ENCODE measurements at regions not wholly inside any gene's neighbourhood (a gene's known extent, or its start where the extent isn't known, plus 50 kb on each side); places are given as distances from the start of the nearest gene placed in this dataset.

DNA sequence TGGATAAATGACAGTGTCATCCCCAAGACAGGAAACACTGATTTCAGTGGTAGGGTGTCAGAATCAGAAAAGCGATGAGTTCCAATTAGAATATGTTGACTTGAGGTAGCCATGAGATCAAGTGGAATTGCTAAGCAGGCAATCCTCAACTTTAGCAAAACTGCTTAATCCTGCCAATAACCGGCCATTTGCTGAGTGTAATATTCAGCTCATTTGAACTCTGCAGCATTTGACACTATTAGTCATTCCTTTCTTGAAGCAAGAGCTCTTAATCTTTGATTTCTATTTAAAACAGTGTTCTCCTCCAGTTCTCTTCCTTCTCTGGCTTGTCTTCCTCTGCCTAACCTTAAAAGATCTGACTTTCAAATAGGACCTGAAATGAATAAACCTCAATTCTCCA is 68.7 kb upstream of the DCLK2 start (continued):
- TF ChIP-seq JUNB (IDR thresholded peaks at IDR 0.05; ENCODE audit: unreplicated experiment) = no peak
- TF ChIP-seq, protein P1, sequence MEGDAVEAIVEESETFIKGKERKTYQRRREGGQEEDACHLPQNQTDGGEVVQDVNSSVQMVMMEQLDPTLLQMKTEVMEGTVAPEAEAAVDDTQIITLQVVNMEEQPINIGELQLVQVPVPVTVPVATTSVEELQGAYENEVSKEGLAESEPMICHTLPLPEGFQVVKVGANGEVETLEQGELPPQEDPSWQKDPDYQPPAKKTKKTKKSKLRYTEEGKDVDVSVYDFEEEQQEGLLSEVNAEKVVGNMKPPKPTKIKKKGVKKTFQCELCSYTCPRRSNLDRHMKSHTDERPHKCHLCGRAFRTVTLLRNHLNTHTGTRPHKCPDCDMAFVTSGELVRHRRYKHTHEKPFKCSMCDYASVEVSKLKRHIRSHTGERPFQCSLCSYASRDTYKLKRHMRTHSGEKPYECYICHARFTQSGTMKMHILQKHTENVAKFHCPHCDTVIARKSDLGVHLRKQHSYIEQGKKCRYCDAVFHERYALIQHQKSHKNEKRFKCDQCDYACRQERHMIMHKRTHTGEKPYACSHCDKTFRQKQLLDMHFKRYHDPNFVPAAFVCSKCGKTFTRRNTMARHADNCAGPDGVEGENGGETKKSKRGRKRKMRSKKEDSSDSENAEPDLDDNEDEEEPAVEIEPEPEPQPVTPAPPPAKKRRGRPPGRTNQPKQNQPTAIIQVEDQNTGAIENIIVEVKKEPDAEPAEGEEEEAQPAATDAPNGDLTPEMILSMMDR (conservative IDR thresholded peaks at IDR 0.05; ENCODE audit: low read depth in 2 of 2) = no peak
- TF ChIP-seq, protein P2, sequence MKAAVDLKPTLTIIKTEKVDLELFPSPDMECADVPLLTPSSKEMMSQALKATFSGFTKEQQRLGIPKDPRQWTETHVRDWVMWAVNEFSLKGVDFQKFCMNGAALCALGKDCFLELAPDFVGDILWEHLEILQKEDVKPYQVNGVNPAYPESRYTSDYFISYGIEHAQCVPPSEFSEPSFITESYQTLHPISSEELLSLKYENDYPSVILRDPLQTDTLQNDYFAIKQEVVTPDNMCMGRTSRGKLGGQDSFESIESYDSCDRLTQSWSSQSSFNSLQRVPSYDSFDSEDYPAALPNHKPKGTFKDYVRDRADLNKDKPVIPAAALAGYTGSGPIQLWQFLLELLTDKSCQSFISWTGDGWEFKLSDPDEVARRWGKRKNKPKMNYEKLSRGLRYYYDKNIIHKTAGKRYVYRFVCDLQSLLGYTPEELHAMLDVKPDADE (IDR thresholded peaks at IDR 0.05) = no peak

GRCh38 chr4:150010525-150011126 is 67.6 kb upstream of the DCLK2 start:
- no peaks in the 10 kb centered on the region for H3K36me3 Mint-ChIP-seq (ENCODE audit: low read depth)
- DNase-seq (ENCODE audit: low spot score) (peak; percentile 80), ATAC-seq (peak; percentile 91)
- H3K4me2 ChIP-seq = no peak overlapping the region
- H3K27ac Mint-ChIP-seq = no peak overlapping the region
- H3K4me1 ChIP-seq (ENCODE audit: insufficient read depth) = peaks cover 7% of the 10 kb centered on the region
- no peaks in the 10 kb centered on the region for H3K79me2 ChIP-seq (replicated peaks; ENCODE audit: insufficient read depth)
- no peaks in the 10 kb centered on the region for H3F3A ChIP-seq (replicated peaks; ENCODE audit: low read depth)
- no peaks in the 10 kb centered on the region for H4K20me1 ChIP-seq (replicated peaks; ENCODE audit: insufficient read depth)
- TF ChIP-seq, protein P1 (conservative IDR thresholded peaks at IDR 0.05; ENCODE audit: low read depth in 2 of 2) = peak; percentile 56 to 67
- TF ChIP-seq, protein P3, sequence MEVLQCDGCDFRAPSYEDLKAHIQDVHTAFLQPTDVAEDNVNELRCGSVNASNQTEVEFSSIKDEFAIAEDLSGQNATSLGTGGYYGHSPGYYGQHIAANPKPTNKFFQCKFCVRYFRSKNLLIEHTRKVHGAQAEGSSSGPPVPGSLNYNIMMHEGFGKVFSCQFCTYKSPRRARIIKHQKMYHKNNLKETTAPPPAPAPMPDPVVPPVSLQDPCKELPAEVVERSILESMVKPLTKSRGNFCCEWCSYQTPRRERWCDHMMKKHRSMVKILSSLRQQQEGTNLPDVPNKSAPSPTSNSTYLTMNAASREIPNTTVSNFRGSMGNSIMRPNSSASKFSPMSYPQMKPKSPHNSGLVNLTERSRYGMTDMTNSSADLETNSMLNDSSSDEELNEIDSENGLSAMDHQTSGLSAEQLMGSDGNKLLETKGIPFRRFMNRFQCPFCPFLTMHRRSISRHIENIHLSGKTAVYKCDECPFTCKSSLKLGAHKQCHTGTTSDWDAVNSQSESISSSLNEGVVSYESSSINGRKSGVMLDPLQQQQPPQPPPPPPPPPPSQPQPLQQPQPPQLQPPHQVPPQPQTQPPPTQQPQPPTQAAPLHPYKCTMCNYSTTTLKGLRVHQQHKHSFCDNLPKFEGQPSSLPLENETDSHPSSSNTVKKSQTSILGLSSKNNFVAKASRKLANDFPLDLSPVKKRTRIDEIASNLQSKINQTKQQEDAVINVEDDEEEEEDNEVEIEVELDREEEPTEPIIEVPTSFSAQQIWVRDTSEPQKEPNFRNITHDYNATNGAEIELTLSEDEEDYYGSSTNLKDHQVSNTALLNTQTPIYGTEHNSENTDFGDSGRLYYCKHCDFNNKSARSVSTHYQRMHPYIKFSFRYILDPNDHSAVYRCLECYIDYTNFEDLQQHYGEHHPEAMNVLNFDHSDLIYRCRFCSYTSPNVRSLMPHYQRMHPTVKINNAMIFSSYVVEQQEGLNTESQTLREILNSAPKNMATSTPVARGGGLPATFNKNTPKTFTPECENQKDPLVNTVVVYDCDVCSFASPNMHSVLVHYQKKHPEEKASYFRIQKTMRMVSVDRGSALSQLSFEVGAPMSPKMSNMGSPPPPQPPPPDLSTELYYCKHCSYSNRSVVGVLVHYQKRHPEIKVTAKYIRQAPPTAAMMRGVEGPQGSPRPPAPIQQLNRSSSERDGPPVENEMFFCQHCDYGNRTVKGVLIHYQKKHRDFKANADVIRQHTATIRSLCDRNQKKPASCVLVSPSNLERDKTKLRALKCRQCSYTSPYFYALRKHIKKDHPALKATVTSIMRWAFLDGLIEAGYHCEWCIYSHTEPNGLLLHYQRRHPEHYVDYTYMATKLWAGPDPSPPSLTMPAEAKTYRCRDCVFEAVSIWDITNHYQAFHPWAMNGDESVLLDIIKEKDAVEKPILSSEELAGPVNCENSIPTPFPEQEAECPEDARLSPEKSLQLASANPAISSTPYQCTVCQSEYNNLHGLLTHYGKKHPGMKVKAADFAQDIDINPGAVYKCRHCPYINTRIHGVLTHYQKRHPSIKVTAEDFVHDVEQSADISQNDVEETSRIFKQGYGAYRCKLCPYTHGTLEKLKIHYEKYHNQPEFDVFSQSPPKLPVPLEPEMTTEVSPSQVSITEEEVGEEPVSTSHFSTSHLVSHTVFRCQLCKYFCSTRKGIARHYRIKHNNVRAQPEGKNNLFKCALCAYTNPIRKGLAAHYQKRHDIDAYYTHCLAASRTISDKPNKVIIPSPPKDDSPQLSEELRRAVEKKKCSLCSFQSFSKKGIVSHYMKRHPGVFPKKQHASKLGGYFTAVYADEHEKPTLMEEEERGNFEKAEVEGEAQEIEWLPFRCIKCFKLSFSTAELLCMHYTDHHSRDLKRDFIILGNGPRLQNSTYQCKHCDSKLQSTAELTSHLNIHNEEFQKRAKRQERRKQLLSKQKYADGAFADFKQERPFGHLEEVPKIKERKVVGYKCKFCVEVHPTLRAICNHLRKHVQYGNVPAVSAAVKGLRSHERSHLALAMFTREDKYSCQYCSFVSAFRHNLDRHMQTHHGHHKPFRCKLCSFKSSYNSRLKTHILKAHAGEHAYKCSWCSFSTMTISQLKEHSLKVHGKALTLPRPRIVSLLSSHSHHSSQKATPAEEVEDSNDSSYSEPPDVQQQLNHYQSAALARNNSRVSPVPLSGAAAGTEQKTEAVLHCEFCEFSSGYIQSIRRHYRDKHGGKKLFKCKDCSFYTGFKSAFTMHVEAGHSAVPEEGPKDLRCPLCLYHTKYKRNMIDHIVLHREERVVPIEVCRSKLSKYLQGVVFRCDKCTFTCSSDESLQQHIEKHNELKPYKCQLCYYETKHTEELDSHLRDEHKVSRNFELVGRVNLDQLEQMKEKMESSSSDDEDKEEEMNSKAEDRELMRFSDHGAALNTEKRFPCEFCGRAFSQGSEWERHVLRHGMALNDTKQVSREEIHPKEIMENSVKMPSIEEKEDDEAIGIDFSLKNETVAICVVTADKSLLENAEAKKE (CRISPR knock-in tag; IDR thresholded peaks at IDR 0.05) = no peak
- no peaks in the 10 kb centered on the region for H3K27me3 ChIP-seq (ENCODE audit: insufficient read depth)
- H3K4me3 ChIP-seq = no peak overlapping the region
- H3K4me1 Mint-ChIP-seq = peaks cover 6% of the 10 kb centered on the region
- no peaks in the 10 kb centered on the region for H3K36me3 ChIP-seq (ENCODE audit: insufficient read depth)
- no peak overlapping the region; the same call in 1 of the 2 replicates for H2AFZ ChIP-seq
- H3K9me3 Mint-ChIP-seq = no peaks in the 10 kb centered on the region
- no peaks in the 10 kb centered on the region for H3K27me3 Mint-ChIP-seq (ENCODE audit: insufficient read depth, low read depth, poor library complexity)
- H3K27ac ChIP-seq (ENCODE audit: low read depth) = no peak overlapping the region
- no peak overlapping the region for H3K4me3 Mint-ChIP-seq
- no peaks in the 10 kb centered on the region; the same call in 1 of the 2 replicates for H3K9me2 ChIP-seq (ENCODE audit: insufficient read depth)
